Liver (tissue), 3 donors: ENCODE measurements at regions not wholly inside any gene's neighbourhood (a gene's known extent, or its start where the extent isn't known, plus 50 kb on each side); places are given as distances from the start of the nearest gene placed in this dataset.

Source experiments
- GABPA ChIP-seq, 2 donors: IDR thresholded peaks in 1 of 2; conservative IDR thresholded peaks in 1 of 2; 2 replicates each; pipeline ENCODE4 v1.6.1; 2016; ENCODE audit warnings: antibody characterized with exemption in 2 of 2, mild to moderate bottlenecking in 1 of 2, moderate library complexity in 1 of 2
- TF ChIP-seq, protein P1 (sequence below): fragments of 150-350 bp; IDR thresholded peaks from 2 replicates; pipeline ENCODE4 v1.5.1; 2017; ENCODE audit warnings: improper control_type of control experiment, low read depth, low read length; ENCODE audit not compliant: missing input control
- donor health status: healthy.
- donor health status: healthy.

- TF ChIP-seq, protein P1, sequence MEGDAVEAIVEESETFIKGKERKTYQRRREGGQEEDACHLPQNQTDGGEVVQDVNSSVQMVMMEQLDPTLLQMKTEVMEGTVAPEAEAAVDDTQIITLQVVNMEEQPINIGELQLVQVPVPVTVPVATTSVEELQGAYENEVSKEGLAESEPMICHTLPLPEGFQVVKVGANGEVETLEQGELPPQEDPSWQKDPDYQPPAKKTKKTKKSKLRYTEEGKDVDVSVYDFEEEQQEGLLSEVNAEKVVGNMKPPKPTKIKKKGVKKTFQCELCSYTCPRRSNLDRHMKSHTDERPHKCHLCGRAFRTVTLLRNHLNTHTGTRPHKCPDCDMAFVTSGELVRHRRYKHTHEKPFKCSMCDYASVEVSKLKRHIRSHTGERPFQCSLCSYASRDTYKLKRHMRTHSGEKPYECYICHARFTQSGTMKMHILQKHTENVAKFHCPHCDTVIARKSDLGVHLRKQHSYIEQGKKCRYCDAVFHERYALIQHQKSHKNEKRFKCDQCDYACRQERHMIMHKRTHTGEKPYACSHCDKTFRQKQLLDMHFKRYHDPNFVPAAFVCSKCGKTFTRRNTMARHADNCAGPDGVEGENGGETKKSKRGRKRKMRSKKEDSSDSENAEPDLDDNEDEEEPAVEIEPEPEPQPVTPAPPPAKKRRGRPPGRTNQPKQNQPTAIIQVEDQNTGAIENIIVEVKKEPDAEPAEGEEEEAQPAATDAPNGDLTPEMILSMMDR = no peak
- TF ChIP-seq GABPA (IDR thresholded peaks at IDR 0.05 in 1 of 2, conservative IDR thresholded peaks at IDR 0.05 in 1 of 2) = no peak
Observed at GRCh38 chr17:68656666-68657065, 55.5 kb upstream of the FAM20A start (continued).
